WERI-Rb-1 (cell line): ENCODE measurements at regions not wholly inside any gene's neighbourhood (a gene's known extent, or its start where the extent isn't known, plus 50 kb on each side); places are given as distances from the start of the nearest gene placed in this dataset.
A peak's percentile ranks its signal among the peaks of the same experiment; 100 is the strongest.

Experiments used
- DNase-seq: peaks from one replicate; pipeline ENCODE4 v3.0.0-alpha.2; 2020
- H3K27ac ChIP-seq: fragments of 250-450 bp; sonication (Bioruptor Pico); 2 replicates; pipeline ENCODE4 v1.5.1; 2020; ENCODE audit warnings: mild to moderate bottlenecking, moderate library complexity
- H3K27me3 ChIP-seq: fragments of 250-450 bp; sonication (Bioruptor Pico); 2 replicates; pipeline ENCODE4 v1.5.1; 2021; ENCODE audit warnings: mild to moderate bottlenecking, low read depth, moderate library complexity; ENCODE audit not compliant: insufficient read depth, severe bottlenecking
- H3K36me3 ChIP-seq: fragments of 250-450 bp; sonication (Bioruptor Pico); 2 replicates; pipeline ENCODE4 v1.5.1; 2020; ENCODE audit warnings: mild to moderate bottlenecking, moderate library complexity
- H3K4me3 ChIP-seq: 2 replicates; pipeline ENCODE4 v1.5.1; 2011; ENCODE audit warnings: low read depth, mild to moderate bottlenecking, control low read depth, low read length
- H3K9me3 ChIP-seq: fragments of 250-450 bp; sonication (Bioruptor Pico); 2 replicates; pipeline ENCODE4 v1.5.1; 2021; ENCODE audit warnings: mild to moderate bottlenecking, moderate library complexity; ENCODE audit not compliant: severe bottlenecking
- TF ChIP-seq, protein P1 (sequence below): IDR thresholded peaks from 2 replicates; pipeline ENCODE4 v1.5.1; 2011; ENCODE audit warnings: low read depth, mild to moderate bottlenecking, control low read depth, inconsistent platforms, low read length

DNA sequence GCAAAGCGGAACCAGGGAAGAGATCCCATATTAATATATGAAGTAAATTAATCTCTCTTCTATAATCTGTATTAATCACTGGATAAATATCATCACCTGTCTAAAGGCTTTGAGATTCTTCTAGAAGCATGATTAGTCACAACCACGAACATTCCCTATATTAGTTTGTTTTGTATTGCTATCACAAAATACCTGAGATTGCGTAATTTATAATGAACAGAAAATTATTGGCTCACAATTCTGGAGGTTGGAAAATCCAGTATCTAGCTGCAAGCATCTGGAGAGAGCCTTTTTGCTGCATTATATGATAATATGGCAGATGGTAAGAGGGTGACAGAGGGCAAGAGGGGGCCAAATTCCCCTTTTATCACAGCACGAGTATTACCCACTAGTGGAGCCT lies 532.6 kb upstream of the EPHA5 start:
- H3K27me3 ChIP-seq = no peaks in the 10 kb centered on the region
- no peaks in the 10 kb centered on the region for H3K36me3 ChIP-seq
- TF ChIP-seq, protein P1, sequence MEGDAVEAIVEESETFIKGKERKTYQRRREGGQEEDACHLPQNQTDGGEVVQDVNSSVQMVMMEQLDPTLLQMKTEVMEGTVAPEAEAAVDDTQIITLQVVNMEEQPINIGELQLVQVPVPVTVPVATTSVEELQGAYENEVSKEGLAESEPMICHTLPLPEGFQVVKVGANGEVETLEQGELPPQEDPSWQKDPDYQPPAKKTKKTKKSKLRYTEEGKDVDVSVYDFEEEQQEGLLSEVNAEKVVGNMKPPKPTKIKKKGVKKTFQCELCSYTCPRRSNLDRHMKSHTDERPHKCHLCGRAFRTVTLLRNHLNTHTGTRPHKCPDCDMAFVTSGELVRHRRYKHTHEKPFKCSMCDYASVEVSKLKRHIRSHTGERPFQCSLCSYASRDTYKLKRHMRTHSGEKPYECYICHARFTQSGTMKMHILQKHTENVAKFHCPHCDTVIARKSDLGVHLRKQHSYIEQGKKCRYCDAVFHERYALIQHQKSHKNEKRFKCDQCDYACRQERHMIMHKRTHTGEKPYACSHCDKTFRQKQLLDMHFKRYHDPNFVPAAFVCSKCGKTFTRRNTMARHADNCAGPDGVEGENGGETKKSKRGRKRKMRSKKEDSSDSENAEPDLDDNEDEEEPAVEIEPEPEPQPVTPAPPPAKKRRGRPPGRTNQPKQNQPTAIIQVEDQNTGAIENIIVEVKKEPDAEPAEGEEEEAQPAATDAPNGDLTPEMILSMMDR = no peak
- H3K9me3 ChIP-seq = no peaks in the 10 kb centered on the region
- H3K4me3 ChIP-seq = no peak overlapping the region
- no peak overlapping the region for H3K27ac ChIP-seq
- DNase-seq = no peak

DNA sequence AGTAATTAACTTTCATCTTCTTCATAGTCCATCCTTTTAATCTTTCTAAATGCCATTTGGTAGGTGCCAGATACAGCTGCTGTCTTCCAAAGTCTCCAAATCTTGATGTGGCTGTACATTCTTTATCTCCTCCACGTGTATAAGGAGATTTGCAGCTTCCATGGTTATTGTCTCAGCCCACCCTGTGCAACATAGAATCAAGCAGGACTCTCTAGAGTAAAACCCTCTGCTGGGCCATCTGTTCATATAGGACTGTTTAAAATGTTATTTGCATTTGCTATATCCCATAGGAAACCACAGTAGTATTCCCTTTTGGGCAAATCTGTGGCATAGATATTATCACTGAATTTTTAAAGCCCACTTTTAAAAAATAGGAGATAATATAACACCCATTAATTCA lies 527.2 kb upstream of the EPHA5 start:
- TF ChIP-seq, protein P1 = no peak
- H3K27me3 ChIP-seq = no peaks in the 10 kb centered on the region
- no peak overlapping the region for H3K4me3 ChIP-seq
- H3K9me3 ChIP-seq = no peaks in the 10 kb centered on the region
- no peaks in the 10 kb centered on the region for H3K36me3 ChIP-seq
- DNase-seq = peak; percentile 47
- H3K27ac ChIP-seq = peak overlapping the region; percentile 39

DNA sequence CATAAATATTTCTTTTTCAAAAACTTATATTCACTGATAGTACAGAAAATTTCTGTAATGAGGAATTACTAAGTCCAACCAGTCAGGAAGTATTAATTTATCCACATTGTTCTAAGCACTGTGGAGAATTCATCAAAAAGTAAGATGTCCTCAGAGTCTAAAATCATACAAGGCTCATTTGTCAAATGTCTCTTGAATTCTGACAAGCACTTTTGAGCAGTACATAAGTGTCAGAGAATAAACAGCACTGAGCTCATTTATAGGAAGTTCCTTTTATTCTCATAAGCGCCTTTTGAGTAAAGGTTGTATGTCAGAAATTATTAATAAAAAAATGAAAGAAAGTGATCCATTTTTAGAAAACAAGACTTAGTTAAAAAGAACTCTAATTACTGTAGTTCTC lies 523.2 kb upstream of the EPHA5 start:
- H3K27me3 ChIP-seq = no peaks in the 10 kb centered on the region
- DNase-seq = no peak
- no peaks in the 10 kb centered on the region for H3K9me3 ChIP-seq
- no peak overlapping the region for H3K27ac ChIP-seq
- no peaks in the 10 kb centered on the region for H3K36me3 ChIP-seq
- TF ChIP-seq, protein P1 = no peak
- no peak overlapping the region for H3K4me3 ChIP-seq

DNA sequence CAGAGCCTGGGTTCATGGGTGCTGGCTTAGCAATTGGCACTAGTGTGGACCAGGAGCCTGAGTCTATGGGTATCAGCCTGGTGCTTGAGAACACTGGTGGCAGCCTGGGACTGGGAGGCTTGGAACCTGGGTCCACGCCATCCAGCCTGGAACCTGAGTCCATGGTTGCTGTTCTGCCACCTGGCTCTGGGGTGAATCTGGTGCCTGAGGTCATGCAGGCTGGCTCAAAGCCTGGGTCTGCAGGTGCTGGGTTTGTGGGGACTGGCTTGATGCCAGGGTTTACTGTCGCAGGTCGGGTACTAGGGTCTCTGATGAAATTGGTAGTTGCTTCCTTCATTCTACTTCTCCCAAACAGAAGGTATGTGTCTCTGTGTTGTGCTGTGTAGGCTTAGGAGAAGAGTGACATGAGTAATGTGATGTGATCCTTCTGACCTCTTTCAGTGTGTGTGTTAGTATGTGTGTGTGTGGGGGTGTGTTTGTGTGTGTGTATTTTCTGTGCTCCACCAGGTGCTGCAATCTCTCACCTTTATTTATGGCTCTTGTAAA lies 517.0 kb upstream of the EPHA5 start:
- no peak for DNase-seq
- Histone ChIP-seq H3K27me3 (no peaks in the 10 kb centered on the region), H3K4me3 (no peak overlapping the region), H3K36me3 (no peaks in the 10 kb centered on the region), H3K9me3 (peaks cover 5% of the 10 kb centered on the region), H3K27ac (no peak overlapping the region)
- TF ChIP-seq, protein P1 = no peak

DNA sequence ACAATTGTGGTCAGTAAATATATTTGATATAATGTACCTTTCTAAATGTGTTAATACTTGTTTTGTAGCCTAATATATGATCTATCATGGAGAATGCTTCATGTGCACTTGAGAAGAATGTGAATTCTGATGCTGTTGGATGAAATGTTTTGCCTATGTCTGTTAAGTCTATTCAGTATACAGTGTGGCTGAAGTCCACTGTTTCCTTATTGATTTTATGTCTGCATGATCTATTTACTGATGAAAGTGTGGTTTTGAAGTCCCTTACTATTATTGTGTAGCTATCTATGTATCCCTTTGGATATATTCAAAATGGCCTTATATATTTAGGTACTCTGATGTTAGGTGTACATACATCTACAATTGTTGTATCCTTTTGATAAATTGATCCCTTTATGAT lies 515.8 kb upstream of the EPHA5 start:
- H3K27me3 ChIP-seq = no peaks in the 10 kb centered on the region
- peaks cover 5% of the 10 kb centered on the region for H3K9me3 ChIP-seq
- H3K27ac ChIP-seq = no peak overlapping the region
- H3K36me3 ChIP-seq = no peaks in the 10 kb centered on the region
- no peak overlapping the region for H3K4me3 ChIP-seq
- DNase-seq = no peak
- TF ChIP-seq, protein P1 = no peak

- no peak for DNase-seq
- no peaks in the 10 kb centered on the region for H3K27me3 ChIP-seq
- TF ChIP-seq, protein P1 = no peak
- no peak overlapping the region for H3K27ac ChIP-seq
- H3K4me3 ChIP-seq = no peak overlapping the region
- peaks cover 5% of the 10 kb centered on the region for H3K9me3 ChIP-seq
- H3K36me3 ChIP-seq = no peaks in the 10 kb centered on the region
These were observed 512.3 kb upstream of the EPHA5 start for GRCh38 chr4:66182636-66183035.
